Gastrocnemius medialis (tissue), 4 donors: ENCODE measurements at regions not wholly inside any gene's neighbourhood (a gene's known extent, or its start where the extent isn't known, plus 50 kb on each side); places are given as distances from the start of the nearest gene placed in this dataset.

Source experiments
- ATAC-seq, 2 donors: fragments of 150-250 bp; one replicate each; pipeline ENCODE4 v1.9.1; 2016
- DNase-seq, 2 donors: peaks; one replicate each; pipeline ENCODE4 v3.0.0-alpha.2; 2019
- H3K27ac ChIP-seq, 4 donors: fragments of 200-600 bp; sonication (generic); 1 replicate in 1 of 4; 2 replicates in 3 of 4; pipeline ENCODE4 v1.5.1; 2016 to 2018; ENCODE audit warnings: mild to moderate bottlenecking in 2 of 4, moderate library complexity in 1 of 4
- H3K27me3 ChIP-seq, 3 donors: fragments of 200-600 bp; sonication (generic) in 2 of 3; 1 replicate in 1 of 3; 2 replicates in 2 of 3; pipeline versions ENCODE4 v1.5.1 to v1.6.0; 2016 to 2019; ENCODE audit warnings: mild to moderate bottlenecking in 1 of 3, moderate library complexity in 1 of 3
- H3K36me3 ChIP-seq, 2 donors: fragments of 200-600 bp; sonication (generic) in 1 of 2; one replicate each; pipeline ENCODE4 v1.5.1; 2017 to 2018
- H3K4me1 ChIP-seq, 2 donors: fragments of 200-600 bp; sonication (generic) in 1 of 2; one replicate each; pipeline ENCODE4 v1.5.1; 2016 to 2017; ENCODE audit warnings: mild to moderate bottlenecking in 2 of 2
- H3K4me3 ChIP-seq, 4 donors: fragments of 200-600 bp; sonication (generic) in 3 of 4; 1 replicate in 1 of 4; 2 replicates in 3 of 4; pipeline ENCODE4 v1.5.1; 2016 to 2019; ENCODE audit warnings: mild to moderate bottlenecking in 2 of 4
- H3K9me3 ChIP-seq, 3 donors: fragments of 200-600 bp; sonication (generic) in 2 of 3; 1 replicate in 1 of 3; 2 replicates in 2 of 3; pipeline ENCODE4 v1.5.1; 2016 to 2019
- POLR2A ChIP-seq, 2 donors: fragments of 450-650 bp; IDR thresholded peaks; one replicate each; pipeline ENCODE4 v1.6.1; 2017; ENCODE audit warnings: antibody characterized with exemption in 2 of 2, mild to moderate bottlenecking in 2 of 2, moderate library complexity in 2 of 2
- in situ Hi-C, 4 donors: fragments of 200-750 bp; cut with MboI; loops; one replicate each; pipeline versions ENCODE4 v1.15.0 to v1.8.0; 2017; ENCODE audit warnings: low sequenced_read_pairs in 4 of 4
- intact Hi-C: fragments of 100-400 bp; cut with DNase I; formaldehyde crosslinking; loops from one replicate; pipeline ENCODE4 v1.15.1; 2023; ENCODE audit warnings: low total_unique reads
- TF ChIP-seq, protein P1 (sequence below), 5 experiments: fragments of 450-650 bp in 3 of 5; fragments of 200-600 bp in 2 of 5; sonication (generic) in 2 of 5; IDR thresholded peaks in 4 of 5; conservative IDR thresholded peaks in 1 of 5; 1 replicate in 4 of 5; 2 replicates in 1 of 5; pipeline ENCODE4 v1.5.1; 2016 to 2019; ENCODE audit warnings: antibody characterized with exemption in 5 of 5, mild to moderate bottlenecking in 3 of 5, moderate library complexity in 3 of 5

DNA sequence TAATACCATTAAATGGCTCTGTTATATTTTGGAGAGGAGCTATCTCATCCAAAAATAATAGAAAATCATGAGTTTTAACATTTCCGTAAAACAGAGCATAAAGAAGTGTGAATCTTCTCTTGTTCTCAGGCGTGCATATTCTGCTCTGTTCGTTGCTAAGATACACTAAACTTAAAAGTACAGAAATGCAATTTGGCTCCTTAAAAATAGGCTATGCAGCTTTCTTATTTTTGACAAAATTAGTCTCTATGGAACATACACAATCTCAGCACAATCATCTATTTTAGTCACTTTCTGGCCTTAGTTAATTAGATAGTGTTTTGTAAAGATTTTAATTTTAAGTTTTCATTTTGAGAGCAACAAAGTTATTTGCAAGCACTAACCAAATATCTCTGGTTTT is 79.0 kb upstream of the USP25 start:
- intact Hi-C loops: no loop called here
- Histone ChIP-seq H3K4me3 (no peak overlapping the region), H3K27ac (no peak overlapping the region), H3K27me3 (no peaks in the 10 kb centered on the region), H3K9me3 (no peaks in the 10 kb centered on the region), H3K36me3 (no peaks in the 10 kb centered on the region), H3K4me1 (no peaks in the 10 kb centered on the region)
- TF ChIP-seq, protein P1, sequence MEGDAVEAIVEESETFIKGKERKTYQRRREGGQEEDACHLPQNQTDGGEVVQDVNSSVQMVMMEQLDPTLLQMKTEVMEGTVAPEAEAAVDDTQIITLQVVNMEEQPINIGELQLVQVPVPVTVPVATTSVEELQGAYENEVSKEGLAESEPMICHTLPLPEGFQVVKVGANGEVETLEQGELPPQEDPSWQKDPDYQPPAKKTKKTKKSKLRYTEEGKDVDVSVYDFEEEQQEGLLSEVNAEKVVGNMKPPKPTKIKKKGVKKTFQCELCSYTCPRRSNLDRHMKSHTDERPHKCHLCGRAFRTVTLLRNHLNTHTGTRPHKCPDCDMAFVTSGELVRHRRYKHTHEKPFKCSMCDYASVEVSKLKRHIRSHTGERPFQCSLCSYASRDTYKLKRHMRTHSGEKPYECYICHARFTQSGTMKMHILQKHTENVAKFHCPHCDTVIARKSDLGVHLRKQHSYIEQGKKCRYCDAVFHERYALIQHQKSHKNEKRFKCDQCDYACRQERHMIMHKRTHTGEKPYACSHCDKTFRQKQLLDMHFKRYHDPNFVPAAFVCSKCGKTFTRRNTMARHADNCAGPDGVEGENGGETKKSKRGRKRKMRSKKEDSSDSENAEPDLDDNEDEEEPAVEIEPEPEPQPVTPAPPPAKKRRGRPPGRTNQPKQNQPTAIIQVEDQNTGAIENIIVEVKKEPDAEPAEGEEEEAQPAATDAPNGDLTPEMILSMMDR (IDR thresholded peaks at IDR 0.05 in 4 of 5, conservative IDR thresholded peaks at IDR 0.05 in 1 of 5): no peak
- TF ChIP-seq POLR2A (IDR thresholded peaks at IDR 0.05): no peak
- ATAC-seq: no peak
- DNase-seq: no peak
- in situ Hi-C loops: no loop called here

DNA sequence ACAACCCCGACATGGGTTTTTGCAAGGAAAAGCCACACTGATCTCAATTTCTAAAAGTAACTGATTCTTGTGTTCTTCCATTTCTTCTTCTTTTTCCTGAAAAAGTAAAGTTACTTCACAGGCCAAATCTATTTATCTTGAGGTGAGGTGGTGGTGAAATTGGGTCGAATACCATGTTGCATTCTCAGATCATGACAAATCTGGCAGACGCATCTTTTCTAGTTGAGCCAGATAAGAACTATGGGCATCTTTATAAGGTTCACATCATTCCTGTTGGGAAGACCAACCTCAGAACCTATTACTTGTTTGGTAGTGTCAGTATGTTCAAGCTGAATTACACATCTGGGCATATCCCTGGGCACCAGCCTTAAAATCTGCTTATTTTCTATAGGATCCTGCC is 78.6 kb upstream of the USP25 start:
- H3K36me3 ChIP-seq: no peaks in the 10 kb centered on the region
- H3K4me1 ChIP-seq: no peaks in the 10 kb centered on the region
- no peaks in the 10 kb centered on the region for H3K27me3 ChIP-seq
- DNase-seq (no peak), ATAC-seq (no peak)
- H3K27ac ChIP-seq: no peak overlapping the region
- in situ Hi-C loops: no loop called here
- no peaks in the 10 kb centered on the region for H3K9me3 ChIP-seq
- intact Hi-C loops: no loop called here
- H3K4me3 ChIP-seq: no peak overlapping the region
- TF ChIP-seq, protein P1 (IDR thresholded peaks at IDR 0.05 in 4 of 5, conservative IDR thresholded peaks at IDR 0.05 in 1 of 5): no peak
- TF ChIP-seq POLR2A (IDR thresholded peaks at IDR 0.05): no peak

DNA sequence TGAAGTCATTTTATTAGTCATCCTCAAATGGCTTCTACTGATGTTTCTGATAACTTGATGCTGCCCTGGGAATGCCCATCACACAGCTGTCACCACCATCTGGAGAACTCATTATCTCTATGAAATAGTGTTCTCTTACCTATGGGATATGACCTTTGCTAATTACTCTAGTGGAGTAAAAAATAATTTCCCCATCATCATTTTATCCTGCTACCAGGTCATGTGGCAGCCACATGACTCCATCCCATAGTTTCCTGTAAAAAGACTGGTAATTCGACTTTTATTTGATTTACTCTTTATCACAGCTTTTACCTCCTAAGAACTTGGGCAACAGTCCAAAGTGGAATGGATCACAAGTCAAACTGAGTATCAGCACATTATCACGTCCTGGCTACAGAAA is 76.1 kb upstream of the USP25 start:
- H3K4me3 ChIP-seq: no peak overlapping the region
- no peak for TF ChIP-seq POLR2A (IDR thresholded peaks at IDR 0.05)
- TF ChIP-seq, protein P1 (IDR thresholded peaks at IDR 0.05 in 4 of 5, conservative IDR thresholded peaks at IDR 0.05 in 1 of 5): no peak
- H3K27ac ChIP-seq: no peak overlapping the region
- H3K9me3 ChIP-seq: no peaks in the 10 kb centered on the region
- no peaks in the 10 kb centered on the region for H3K36me3 ChIP-seq
- intact Hi-C loops: no loop called here
- in situ Hi-C loops: no loop called here
- DNase-seq: no peak
- ATAC-seq: no peak
- H3K27me3 ChIP-seq: no peaks in the 10 kb centered on the region
- no peaks in the 10 kb centered on the region for H3K4me1 ChIP-seq

DNA sequence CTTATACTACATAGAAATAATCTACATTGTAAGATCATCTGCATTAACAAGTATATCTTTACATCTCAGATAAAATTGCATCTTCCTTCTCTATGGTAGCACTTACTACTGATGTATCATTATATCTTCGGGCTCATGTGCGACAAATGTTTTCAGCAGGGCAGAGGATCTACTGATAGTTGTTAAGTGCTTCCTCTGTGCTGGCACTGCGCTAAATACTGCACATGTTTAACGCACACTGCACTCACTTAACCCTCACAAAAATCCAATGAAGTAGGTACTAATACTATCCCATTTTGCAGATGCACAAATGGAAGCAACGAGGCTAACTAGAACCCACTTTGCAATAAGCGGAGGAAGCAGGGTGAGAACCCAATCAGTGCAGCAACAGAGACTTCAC is 75.6 kb upstream of the USP25 start:
- Histone ChIP-seq H3K27ac (no peak overlapping the region), H3K4me3 (no peak overlapping the region), H3K27me3 (no peaks in the 10 kb centered on the region), H3K4me1 (no peaks in the 10 kb centered on the region), H3K36me3 (no peaks in the 10 kb centered on the region), H3K9me3 (no peaks in the 10 kb centered on the region)
- in situ Hi-C loops: no loop called here
- DNase-seq (no peak), ATAC-seq (no peak)
- intact Hi-C loops: no loop called here
- TF ChIP-seq POLR2A (IDR thresholded peaks at IDR 0.05): no peak
- TF ChIP-seq, protein P1 (IDR thresholded peaks at IDR 0.05 in 4 of 5, conservative IDR thresholded peaks at IDR 0.05 in 1 of 5): no peak

DNA sequence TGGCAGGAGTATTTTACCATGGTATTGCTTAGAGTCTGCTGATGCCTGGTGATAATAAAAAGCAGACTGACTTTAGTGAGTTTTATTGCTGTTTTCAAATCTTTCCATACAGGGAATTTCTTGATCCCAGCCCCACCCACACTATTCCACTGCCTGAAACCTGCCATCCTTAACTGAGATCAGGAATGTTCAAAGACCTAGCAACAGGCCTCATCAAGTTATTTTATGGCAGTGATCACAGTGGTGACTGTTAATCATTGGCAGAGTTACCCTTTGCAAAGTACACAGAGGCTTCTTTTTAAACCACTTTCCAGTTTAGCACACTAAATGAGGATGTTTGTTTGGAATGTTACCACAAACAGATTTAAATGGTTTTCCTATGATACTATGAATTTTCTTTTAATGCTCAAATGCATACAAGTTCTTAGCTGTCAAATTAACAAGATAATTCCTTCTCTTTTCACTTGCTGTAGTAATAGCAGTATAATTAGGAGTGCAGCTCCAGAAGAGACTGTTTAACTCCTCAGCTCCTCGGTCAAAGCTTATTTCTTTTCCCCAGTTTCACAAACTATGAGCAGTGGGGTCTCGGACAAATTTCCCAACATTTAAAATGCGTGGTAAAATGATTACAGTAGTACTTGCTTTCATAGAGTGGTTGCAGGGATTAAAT is 69.9 kb upstream of the USP25 start:
- DNase-seq (no peak), ATAC-seq (no peak)
- TF ChIP-seq POLR2A (IDR thresholded peaks at IDR 0.05): no peak
- TF ChIP-seq, protein P1 (IDR thresholded peaks at IDR 0.05 in 4 of 5, conservative IDR thresholded peaks at IDR 0.05 in 1 of 5): no peak
- in situ Hi-C loops (no loop called here), intact Hi-C loops (no loop called here)
- H3K4me3 ChIP-seq: no peak overlapping the region
- no peaks in the 10 kb centered on the region for H3K36me3 ChIP-seq
- peak overlapping the region in 1 of 4 donors; percentile 9 for H3K27ac ChIP-seq
- H3K9me3 ChIP-seq: no peaks in the 10 kb centered on the region
- no peaks in the 10 kb centered on the region for H3K4me1 ChIP-seq
- H3K27me3 ChIP-seq: no peaks in the 10 kb centered on the region
